ENCODE measurements at regions not wholly inside any gene's neighbourhood (a gene's known extent, or its start where the extent isn't known, plus 50 kb on each side); places are given as distances from the start of the nearest gene placed in this dataset.
A peak's percentile ranks its signal among the peaks of the same experiment; 100 is the strongest.

GRCh38 chr13:80462567-80462966 lies 121.6 kb upstream of the SPRY2 start:
- FAIRE-seq: no peak

GRCh38 chr13:80462037-80462436 lies 121.1 kb upstream of the SPRY2 start:
- no peak for FAIRE-seq

- FAIRE-seq: no peak
Observed at GRCh38 chr13:80458543-80458942, 117.6 kb upstream of the SPRY2 start.

- no peak for FAIRE-seq
Observed at GRCh38 chr13:80454245-80454644, 113.3 kb upstream of the SPRY2 start.

- FAIRE-seq: no peak
Observed at GRCh38 chr13:80452279-80452678, 111.4 kb upstream of the SPRY2 start.

- no peak for FAIRE-seq
Observed at GRCh38 chr13:80451641-80452040, 110.7 kb upstream of the SPRY2 start.

GRCh38 chr13:80450386-80450785 lies 109.5 kb upstream of the SPRY2 start:
- FAIRE-seq: no peak

- no peak for FAIRE-seq
Observed at GRCh38 chr13:80448725-80449124, 107.8 kb upstream of the SPRY2 start.

GRCh38 chr13:80447747-80448146 lies 106.8 kb upstream of the SPRY2 start:
- no peak for FAIRE-seq

GRCh38 chr13:80444240-80445015 lies 103.5 kb upstream of the SPRY2 start:
- FAIRE-seq: no peak

- FAIRE-seq: no peak
Observed at GRCh38 chr13:80442609-80443008, 101.7 kb upstream of the SPRY2 start.

GRCh38 chr13:80441968-80442367 lies 101.0 kb upstream of the SPRY2 start:
- no peak for FAIRE-seq

- no peak for FAIRE-seq
Observed at GRCh38 chr13:80438521-80438920, 97.6 kb upstream of the SPRY2 start.

- peak; percentile 74 for FAIRE-seq
Observed at GRCh38 chr13:80437231-80437630, 96.3 kb upstream of the SPRY2 start.

- no peak for FAIRE-seq
Observed at GRCh38 chr13:80436571-80437169, 95.7 kb upstream of the SPRY2 start.

GRCh38 chr13:80430561-80430960 lies 89.6 kb upstream of the SPRY2 start:
- FAIRE-seq: no peak

- FAIRE-seq: no peak
Observed at GRCh38 chr13:80428349-80429096, 87.6 kb upstream of the SPRY2 start.

- no peak for FAIRE-seq
Observed at GRCh38 chr13:80419416-80419815, 78.5 kb upstream of the SPRY2 start.

- no peak for FAIRE-seq
Observed at GRCh38 chr13:80413611-80414010, 72.7 kb upstream of the SPRY2 start.

GRCh38 chr13:80408270-80408669 lies 67.3 kb upstream of the SPRY2 start:
- FAIRE-seq: no peak

GRCh38 chr13:80400865-80401426 lies 60.0 kb upstream of the SPRY2 start:
- no peak for FAIRE-seq

- FAIRE-seq: no peak
Observed at GRCh38 chr13:80400164-80400864, 59.4 kb upstream of the SPRY2 start.
